GM18498 (cell line): ENCODE measurements at regions not wholly inside any gene's neighbourhood (a gene's known extent, or its start where the extent isn't known, plus 50 kb on each side); places are given as distances from the start of the nearest gene placed in this dataset.
"Not testable (repeated sequence)": the region's sequence is repeated elsewhere in the genome, so short reads cannot be mapped to it uniquely, and the experiment has no call there.

ENCODE experiments used
- ATAC-seq: cut with Tn5 transposase; IDR thresholded peaks from one replicate; pipeline ENCODE4 v1.9.1; 2021; ENCODE audit warnings: mild to moderate bottlenecking, moderate library complexity; ENCODE audit not compliant: unreplicated experiment

GRCh38 chr1:34366875-34367624 lies 190.3 kb downstream of the C1orf94 start:
- ATAC-seq: no peak

DNA sequence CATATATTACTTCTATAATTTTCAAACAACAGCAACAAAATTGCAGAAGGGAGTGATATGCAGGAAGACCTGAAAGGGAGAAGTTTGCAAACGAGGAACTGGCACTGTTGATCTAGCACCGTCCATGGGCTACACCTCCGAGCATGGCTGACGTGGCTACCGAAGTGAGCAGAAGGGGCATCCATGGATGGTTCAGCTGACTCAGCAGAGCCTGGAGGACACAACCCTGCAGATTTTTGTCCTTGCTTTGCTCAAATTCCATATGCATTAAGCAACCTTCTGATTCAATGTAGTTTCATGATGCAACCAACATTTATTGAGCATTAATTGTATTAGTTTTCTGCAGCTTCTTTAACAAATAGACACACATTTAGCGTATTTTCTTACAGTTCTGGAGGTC lies 191.2 kb downstream of the C1orf94 start:
- no peak for ATAC-seq

DNA sequence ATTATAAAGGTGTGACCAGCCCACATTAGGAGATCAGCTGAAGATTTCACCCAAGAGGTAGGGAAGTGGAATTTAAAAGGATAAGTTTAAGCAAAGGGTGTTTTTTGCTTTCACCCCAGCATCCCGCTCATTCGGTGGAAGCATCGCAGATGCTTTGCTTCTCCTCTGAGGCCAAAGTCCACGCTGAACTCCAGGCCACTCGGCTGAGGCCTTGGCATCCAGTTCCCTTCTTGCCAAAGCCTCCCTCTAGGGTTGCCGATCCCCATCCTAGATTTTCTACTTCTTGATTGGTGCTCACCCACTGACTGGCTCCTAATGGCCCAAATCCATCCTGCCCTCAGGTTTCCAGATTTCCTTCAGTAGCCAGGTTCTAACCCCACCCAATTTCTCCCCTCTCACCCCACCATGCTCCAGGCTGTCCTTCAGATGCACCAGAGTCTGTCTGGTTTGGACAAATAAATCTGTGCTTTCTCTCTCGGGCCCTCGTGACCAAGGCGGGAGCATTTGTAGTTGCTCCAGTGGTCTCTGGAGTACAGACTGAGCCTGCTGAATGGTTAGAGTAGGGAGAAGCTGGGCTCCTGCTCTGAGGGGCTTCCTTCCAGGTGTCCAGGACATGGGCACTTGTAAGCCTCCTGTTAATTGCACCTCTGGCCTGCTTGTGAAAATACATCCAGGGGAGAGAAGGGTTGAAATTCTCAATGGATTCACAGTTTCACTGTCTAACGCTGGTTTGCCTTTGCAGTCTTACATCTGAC lies 193.2 kb downstream of the C1orf94 start:
- ATAC-seq: no peak

- no peak for ATAC-seq
Observed at GRCh38 chr1:34370748-34371147, 194.0 kb downstream of the C1orf94 start.

DNA sequence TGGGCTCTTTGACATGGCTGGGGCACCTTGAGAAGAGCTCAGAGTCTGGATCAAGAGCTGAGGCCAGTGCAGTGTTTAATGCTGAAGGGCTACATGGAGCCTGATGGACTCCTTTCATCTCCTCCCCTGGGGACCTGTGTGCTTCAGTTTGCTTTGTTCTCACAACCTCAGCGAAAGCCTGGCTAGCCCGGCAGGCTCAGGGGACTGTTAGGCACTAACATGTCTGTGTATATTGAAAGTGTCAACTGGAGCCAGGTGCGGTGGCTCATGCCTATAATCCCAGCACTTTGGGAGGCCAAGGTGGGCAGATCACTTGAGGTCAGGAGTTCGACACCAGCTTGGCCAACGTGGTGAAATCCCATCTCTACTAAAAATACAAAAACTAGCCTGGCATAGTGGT lies 194.5 kb downstream of the C1orf94 start:
- not testable (repeated sequence) for ATAC-seq

DNA sequence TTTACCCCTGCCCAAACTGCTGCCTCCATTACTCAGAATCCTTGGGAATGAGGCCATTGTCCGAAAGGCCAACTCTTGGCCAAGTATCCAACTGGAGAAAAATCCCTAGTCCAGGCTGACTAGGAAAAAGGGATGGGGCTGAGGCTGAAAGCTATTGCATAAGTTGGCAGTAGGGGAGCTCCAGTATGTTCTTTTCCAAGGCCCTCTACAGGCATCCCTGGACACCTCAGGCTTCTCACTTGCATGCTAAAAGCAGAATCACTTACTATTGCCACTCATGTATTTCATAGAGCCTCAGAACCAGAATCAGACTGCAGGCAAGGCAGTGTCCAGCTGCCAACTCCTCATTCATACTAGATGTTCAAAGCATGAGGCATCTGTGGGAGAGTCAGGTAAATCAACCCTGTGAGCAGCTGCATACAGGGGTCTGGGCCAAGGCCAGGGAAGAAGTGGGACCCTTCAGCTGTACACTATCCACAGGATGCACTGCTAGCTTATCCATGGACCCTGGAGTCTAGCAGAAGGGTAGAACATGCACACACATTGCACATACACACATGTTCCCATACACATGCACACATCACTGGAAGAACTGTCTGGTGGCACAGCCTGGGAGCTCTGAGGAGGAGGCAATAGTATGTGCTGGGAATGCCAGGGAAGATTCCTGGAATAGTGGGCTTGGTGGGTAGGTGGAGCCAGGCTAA lies 195.3 kb downstream of the C1orf94 start:
- no peak for ATAC-seq

- no peak for ATAC-seq
Observed at GRCh38 chr1:34372891-34373290, 196.2 kb downstream of the C1orf94 start.

DNA sequence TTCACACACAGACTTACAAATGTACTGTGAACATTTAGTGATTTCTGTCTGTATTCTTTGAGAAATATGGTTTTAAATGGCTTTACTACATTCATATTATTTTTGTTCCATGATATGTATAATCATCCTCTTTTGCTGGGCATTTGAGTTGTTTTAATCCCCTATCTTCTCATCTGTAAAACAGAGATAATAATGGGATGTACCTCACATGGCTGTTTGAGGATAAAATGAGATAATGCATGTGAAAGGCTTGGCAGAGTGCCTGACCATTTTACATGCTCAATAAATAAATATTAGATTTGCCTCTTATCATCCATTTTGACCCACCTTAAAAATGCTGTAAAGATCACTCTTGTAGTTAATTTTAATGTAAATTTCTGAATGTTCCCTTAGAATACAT lies 197.2 kb downstream of the C1orf94 start:
- ATAC-seq: no peak

- no peak for ATAC-seq
Observed at GRCh38 chr1:34376531-34376930, 199.8 kb downstream of the C1orf94 start.

- ATAC-seq: no peak
Observed at GRCh38 chr1:34378968-34379856, 202.5 kb downstream of the C1orf94 start.

DNA sequence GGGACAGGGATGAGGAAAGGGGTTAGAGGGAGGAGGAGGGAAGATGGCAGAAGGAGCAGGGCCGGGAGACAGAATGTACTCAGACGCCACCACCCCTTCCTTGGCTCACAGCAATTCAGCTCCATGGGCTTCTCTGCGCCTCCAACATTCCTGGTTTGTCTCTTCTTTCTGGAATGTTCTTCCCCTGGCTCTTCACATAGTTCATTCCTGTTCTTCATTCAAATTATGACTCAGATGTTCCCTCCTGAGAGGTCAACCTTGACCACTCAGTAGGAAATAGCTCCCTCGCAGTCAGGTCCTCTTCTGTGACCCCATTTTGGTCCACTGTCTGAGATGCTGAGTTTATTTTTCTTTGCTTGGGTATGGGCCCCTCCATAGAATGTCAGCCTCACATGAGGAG lies 203.2 kb downstream of the C1orf94 start:
- ATAC-seq: no peak

- no peak for ATAC-seq
Observed at GRCh38 chr1:34380526-34381124, 203.9 kb downstream of the C1orf94 start.

- no peak for ATAC-seq
Observed at GRCh38 chr1:34389974-34390373, 213.3 kb downstream of the C1orf94 start.

DNA sequence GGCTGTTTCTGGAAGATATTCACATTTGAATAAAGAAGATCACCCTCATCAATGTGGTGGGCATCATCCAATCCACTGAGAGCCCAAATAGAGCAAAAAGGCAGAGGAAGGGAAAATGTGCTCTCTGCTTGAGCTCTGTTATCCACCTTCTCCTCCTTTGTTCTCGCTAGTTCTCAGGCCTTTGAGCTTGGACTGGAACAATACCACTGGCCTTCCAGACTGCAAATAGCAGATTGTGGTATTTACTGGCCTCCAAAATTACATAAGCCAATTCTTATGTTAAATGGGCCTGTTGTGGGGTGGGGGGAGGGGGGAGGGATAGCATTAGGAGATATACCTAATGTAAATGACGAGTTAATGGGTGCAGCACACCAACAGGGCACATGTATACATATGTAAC lies 219.3 kb downstream of the C1orf94 start:
- ATAC-seq: no peak

DNA sequence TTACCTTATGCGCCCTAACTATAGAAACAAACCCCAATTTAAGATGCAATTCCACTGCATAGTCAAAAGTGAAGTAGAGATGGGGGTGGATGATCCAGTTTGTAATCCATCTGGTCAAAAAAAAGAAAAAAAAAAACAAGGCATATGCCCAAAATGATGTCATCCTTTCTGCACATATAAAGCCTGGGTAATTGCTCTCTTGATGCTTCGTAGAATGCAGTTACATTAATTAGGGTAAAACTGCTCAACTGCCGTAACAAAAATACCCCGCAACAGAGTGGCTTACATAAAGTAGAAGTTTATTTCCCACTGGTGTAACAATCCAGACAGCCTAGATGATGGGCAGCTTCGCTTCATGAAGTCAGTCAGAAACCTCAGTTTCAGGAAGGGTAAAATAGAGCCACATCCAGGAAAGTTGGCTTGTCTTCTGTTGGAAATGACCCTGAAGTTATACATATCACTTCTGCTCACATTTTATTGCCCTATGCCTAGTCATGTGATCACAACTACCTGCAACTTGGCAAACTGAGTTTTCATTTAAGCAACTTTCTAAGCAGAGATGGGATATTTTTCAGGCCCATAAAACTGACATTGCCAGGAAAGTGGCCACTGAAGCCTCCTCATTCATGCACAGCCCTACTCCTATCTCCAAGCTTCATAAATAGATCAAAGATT lies 221.7 kb downstream of the C1orf94 start:
- ATAC-seq: no peak

GRCh38 chr1:34398916-34399275 lies 222.2 kb downstream of the C1orf94 start:
- ATAC-seq: no peak

GRCh38 chr1:34400675-34401074 lies 224.0 kb downstream of the C1orf94 start:
- ATAC-seq: no peak

DNA sequence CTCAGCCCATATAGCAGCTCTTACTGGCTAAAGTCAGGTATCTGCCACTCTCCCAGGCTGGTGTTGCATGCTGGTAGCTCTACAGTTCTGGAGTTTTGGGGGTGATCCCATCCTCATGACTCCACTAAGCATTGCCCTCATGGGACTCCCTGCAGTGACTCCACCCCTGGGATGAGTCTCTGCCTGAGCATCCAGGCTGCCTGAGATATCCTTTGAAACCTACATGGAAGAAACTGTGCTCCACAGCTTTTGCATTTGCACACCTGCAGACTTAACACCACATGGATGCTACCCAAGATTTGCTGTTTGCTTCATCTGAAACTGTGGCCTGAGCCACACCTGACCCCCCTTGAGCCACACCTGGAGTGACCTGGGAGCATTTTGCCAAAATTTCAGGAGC lies 226.4 kb downstream of the C1orf94 start:
- ATAC-seq: no peak

- no peak for ATAC-seq
Observed at GRCh38 chr1:34404804-34405203, 228.1 kb downstream of the C1orf94 start.
